Body of pancreas (tissue), 4 donors: ENCODE measurements at regions not wholly inside any gene's neighbourhood (a gene's known extent, or its start where the extent isn't known, plus 50 kb on each side); places are given as distances from the start of the nearest gene placed in this dataset.

Source experiments
- CTCF ChIP-seq, 7 experiments: fragments of 450-650 bp in 4 of 7; fragments of 200-600 bp in 3 of 7; sonication (generic) in 3 of 7; IDR thresholded peaks; one replicate each; pipeline ENCODE4 v1.5.1; 2016 to 2019; ENCODE audit warnings: antibody characterized with exemption in 7 of 7
- POLR2A ChIP-seq, 3 donors: fragments of 450-650 bp; IDR thresholded peaks; one replicate each; pipeline ENCODE4 v1.6.1; 2016; ENCODE audit warnings: antibody characterized with exemption in 3 of 3, mild to moderate bottlenecking in 2 of 3

- TF ChIP-seq POLR2A (IDR thresholded peaks at IDR 0.05) (no peak), CTCF (IDR thresholded peaks at IDR 0.05) (no peak)
These were observed 54.1 kb upstream of the MARCHF11 start for GRCh38 chr5:16233730-16234129.
